ENCODE measurements at regions not wholly inside any gene's neighbourhood (a gene's known extent, or its start where the extent isn't known, plus 50 kb on each side); places are given as distances from the start of the nearest gene placed in this dataset.
"Not testable (repeated sequence)": the region's sequence is repeated elsewhere in the genome, so short reads cannot be mapped to it uniquely, and the experiment has no call there.

GRCh38 chr7:119271147-119271779, 1001.7 kb upstream of the KCND2 start:
- DNase-seq (ENCODE audit: insufficient read length, low spot score) (no peak), FAIRE-seq (no peak)
- TF ChIP-seq POLR2A (IDR thresholded peaks at IDR 0.05; ENCODE audit: low read depth, low read length): no peak

- FAIRE-seq (no peak), DNase-seq (ENCODE audit: insufficient read length, low spot score) (no peak)
- no peak for TF ChIP-seq POLR2A (IDR thresholded peaks at IDR 0.05; ENCODE audit: low read depth, low read length)
These were observed 991.7 kb upstream of the KCND2 start for GRCh38 chr7:119281181-119281846.

- FAIRE-seq: no peak
- TF ChIP-seq POLR2A (IDR thresholded peaks at IDR 0.05; ENCODE audit: low read depth, low read length): no peak
These were observed 989.6 kb upstream of the KCND2 start for GRCh38 chr7:119283353-119283752.

GRCh38 chr7:119288416-119288815, 984.6 kb upstream of the KCND2 start:
- FAIRE-seq: no peak
- no peak for TF ChIP-seq POLR2A (IDR thresholded peaks at IDR 0.05; ENCODE audit: low read depth, low read length)
- DNase-seq (ENCODE audit: insufficient read length, low spot score): no peak

More at GRCh38 chr7:119283353-119283752, 989.6 kb upstream of the KCND2 start:
- DNase-seq (ENCODE audit: insufficient read length, low spot score): no peak

- DNase-seq (ENCODE audit: insufficient read length, low spot score): not testable (repeated sequence)
These were observed 972.6 kb upstream of the KCND2 start for GRCh38 chr7:119300341-119300740.

GRCh38 chr7:119320316-119320715, 952.7 kb upstream of the KCND2 start:
- DNase-seq (ENCODE audit: insufficient read length, low spot score): no peak
- TF ChIP-seq POLR2A (IDR thresholded peaks at IDR 0.05; ENCODE audit: low read depth, low read length): no peak
- no peak for FAIRE-seq

More at GRCh38 chr7:119300341-119300740, 972.6 kb upstream of the KCND2 start:
- not testable (repeated sequence) for FAIRE-seq

- TF ChIP-seq POLR2A (IDR thresholded peaks at IDR 0.05; ENCODE audit: low read depth, low read length): no peak
- FAIRE-seq: no peak
- DNase-seq (ENCODE audit: insufficient read length, low spot score): no peak
These were observed 943.3 kb upstream of the KCND2 start for GRCh38 chr7:119329715-119330114.

- no peak for FAIRE-seq
- TF ChIP-seq POLR2A (IDR thresholded peaks at IDR 0.05; ENCODE audit: low read depth, low read length): no peak
- DNase-seq (ENCODE audit: insufficient read length, low spot score): no peak
These were observed 937.6 kb upstream of the KCND2 start for GRCh38 chr7:119335405-119335804.

GRCh38 chr7:119341822-119342221, 931.2 kb upstream of the KCND2 start:
- no peak for TF ChIP-seq POLR2A (IDR thresholded peaks at IDR 0.05; ENCODE audit: low read depth, low read length)
- no peak for FAIRE-seq
- DNase-seq (ENCODE audit: insufficient read length, low spot score): no peak

- DNase-seq (ENCODE audit: insufficient read length, low spot score) (no peak), FAIRE-seq (no peak)
- no peak for TF ChIP-seq POLR2A (IDR thresholded peaks at IDR 0.05; ENCODE audit: low read depth, low read length)
These were observed 929.7 kb upstream of the KCND2 start for GRCh38 chr7:119343289-119343688.

- no peak for TF ChIP-seq POLR2A (IDR thresholded peaks at IDR 0.05; ENCODE audit: low read depth, low read length)
- FAIRE-seq (no peak), DNase-seq (ENCODE audit: insufficient read length, low spot score) (no peak)
These were observed 928.5 kb upstream of the KCND2 start for GRCh38 chr7:119344466-119344865.

- TF ChIP-seq POLR2A (IDR thresholded peaks at IDR 0.05; ENCODE audit: low read depth, low read length): no peak
- DNase-seq (ENCODE audit: insufficient read length, low spot score) (no peak), FAIRE-seq (no peak)
These were observed 924.5 kb upstream of the KCND2 start for GRCh38 chr7:119348491-119348890.

- DNase-seq (ENCODE audit: insufficient read length, low spot score) (no peak), FAIRE-seq (no peak)
- no peak for TF ChIP-seq POLR2A (IDR thresholded peaks at IDR 0.05; ENCODE audit: low read depth, low read length)
These were observed 922.6 kb upstream of the KCND2 start for GRCh38 chr7:119350334-119350733.

- FAIRE-seq: no peak
- no peak for DNase-seq (ENCODE audit: insufficient read length, low spot score)
- TF ChIP-seq POLR2A (IDR thresholded peaks at IDR 0.05; ENCODE audit: low read depth, low read length): no peak
These were observed 921.7 kb upstream of the KCND2 start for GRCh38 chr7:119351320-119351719.

- DNase-seq (ENCODE audit: insufficient read length, low spot score): no peak
- FAIRE-seq: no peak
- TF ChIP-seq POLR2A (IDR thresholded peaks at IDR 0.05; ENCODE audit: low read depth, low read length): no peak
These were observed 898.5 kb upstream of the KCND2 start for GRCh38 chr7:119374436-119374835.

Measured in H54 (cell line).